WTC11 (cell line): ENCODE measurements at regions not wholly inside any gene's neighbourhood (a gene's known extent, or its start where the extent isn't known, plus 50 kb on each side); places are given as distances from the start of the nearest gene placed in this dataset.

ENCODE experiments used
- CREB1 ChIP-seq: sonication (generic); formaldehyde crosslinking; IDR thresholded peaks from 2 replicates; pipeline ENCODE4 v1.8.0; 2023; ENCODE audit warnings: mild to moderate bottlenecking, missing genetic modification reagents
- CTCF ChIP-seq: fragments of 200-600 bp; IDR thresholded peaks from 2 replicates; pipeline ENCODE4 v1.8.0; 2022; ENCODE audit warnings: antibody characterized with exemption
- E2F4 ChIP-seq: sonication (generic); formaldehyde crosslinking; IDR thresholded peaks from 2 replicates; pipeline ENCODE4 v1.8.1; 2022; ENCODE audit warnings: low read depth, mild to moderate bottlenecking, moderate library complexity, missing genetic modification reagents, borderline replicate concordance
- ELF4 ChIP-seq: sonication (generic); formaldehyde crosslinking; IDR thresholded peaks from 2 replicates; pipeline ENCODE4 v1.8.1; 2022; ENCODE audit warnings: low read depth, mild to moderate bottlenecking, moderate library complexity, missing genetic modification reagents
- ESRRA ChIP-seq: sonication (generic); formaldehyde crosslinking; IDR thresholded peaks from 2 replicates; pipeline ENCODE4 v1.8.1; 2022; ENCODE audit warnings: mild to moderate bottlenecking, missing genetic modification reagents, borderline replicate concordance
- FOXK1 ChIP-seq: sonication (generic); formaldehyde crosslinking; IDR thresholded peaks from 2 replicates; pipeline ENCODE4 v1.8.0; 2022; ENCODE audit warnings: mild to moderate bottlenecking, moderate library complexity, missing genetic modification reagents
- IRF1 ChIP-seq: sonication (generic); formaldehyde crosslinking; IDR thresholded peaks from 2 replicates; pipeline ENCODE4 v1.8.0; 2023; ENCODE audit warnings: missing genetic modification reagents
- MAX ChIP-seq: sonication (generic); formaldehyde crosslinking; IDR thresholded peaks from 2 replicates; pipeline ENCODE4 v1.8.0; 2022; ENCODE audit warnings: mild to moderate bottlenecking, missing genetic modification reagents
- NFYB ChIP-seq: sonication (generic); formaldehyde crosslinking; conservative IDR thresholded peaks from 2 replicates; pipeline ENCODE4 v1.8.0; 2022; ENCODE audit warnings: low read depth, missing genetic modification reagents
- SP1 ChIP-seq: sonication (generic); formaldehyde crosslinking; conservative IDR thresholded peaks from 2 replicates; pipeline ENCODE4 v1.8.1; 2022; ENCODE audit warnings: missing genetic modification reagents
- USF2 ChIP-seq: sonication (generic); formaldehyde crosslinking; IDR thresholded peaks from 2 replicates; pipeline ENCODE4 v1.8.1; 2023; ENCODE audit warnings: mild to moderate bottlenecking, missing genetic modification reagents, moderate library complexity
- ZNF423 ChIP-seq: fragments of 250-450 bp; sonication (Bioruptor Pico); IDR thresholded peaks from 2 replicates; pipeline ENCODE4 v2.1.2; 2022; ENCODE audit warnings: mild to moderate bottlenecking, moderate library complexity

GRCh38 chr2:64399521-64399920 lies 54.4 kb upstream of the LGALSL start:
- TF ChIP-seq CTCF = no peak
- TF ChIP-seq IRF1 (CRISPR knock-in tag) = no peak
- no peak for TF ChIP-seq MAX (CRISPR knock-in tag)
- TF ChIP-seq ELF4 (CRISPR knock-in tag) = no peak
- no peak for TF ChIP-seq NFYB
- TF ChIP-seq CREB1 = no peak
- TF ChIP-seq ZNF423 (CRISPR knock-in tag) = no peak
- TF ChIP-seq FOXK1 (CRISPR knock-in tag) = no peak
- no peak for TF ChIP-seq USF2 (CRISPR knock-in tag)
- no peak for TF ChIP-seq SP1 (CRISPR knock-in tag)
- TF ChIP-seq E2F4 (CRISPR knock-in tag) = no peak
- no peak for TF ChIP-seq ESRRA
